GM12874 (cell line): ENCODE measurements at regions not wholly inside any gene's neighbourhood (a gene's known extent, or its start where the extent isn't known, plus 50 kb on each side); places are given as distances from the start of the nearest gene placed in this dataset.

Experiments used
- CTCF ChIP-seq: IDR thresholded peaks from 2 replicates; pipeline ENCODE4 v1.5.1; 2011; ENCODE audit warnings: low read depth, mild to moderate bottlenecking, control low read depth, low read length, moderate library complexity; ENCODE audit not compliant: insufficient read depth

- no peak for TF ChIP-seq CTCF
These were observed 87.1 kb upstream of the ITGA4 start for GRCh38 chr2:181370126-181370525.

- TF ChIP-seq CTCF, result no peak
These were observed 86.0 kb upstream of the ITGA4 start for GRCh38 chr2:181371195-181371594.

GRCh38 chr2:181371782-181372645 is 85.2 kb upstream of the ITGA4 start:
- TF ChIP-seq CTCF, result no peak

- TF ChIP-seq CTCF, result no peak
These were observed 84.5 kb upstream of the ITGA4 start for GRCh38 chr2:181372646-181373040.

- no peak for TF ChIP-seq CTCF
These were observed 82.2 kb upstream of the ITGA4 start for GRCh38 chr2:181374781-181375675.

GRCh38 chr2:181376442-181376841 is 80.7 kb upstream of the ITGA4 start:
- no peak for TF ChIP-seq CTCF

- no peak for TF ChIP-seq CTCF
These were observed 80.2 kb upstream of the ITGA4 start for GRCh38 chr2:181376999-181377398.
